OCI-LY1 (cell line): ENCODE measurements at regions not wholly inside any gene's neighbourhood (a gene's known extent, or its start where the extent isn't known, plus 50 kb on each side); places are given as distances from the start of the nearest gene placed in this dataset.

Experiments
- H2AFZ ChIP-seq: fragments of 200-600 bp; sonication (generic), shearing (Covaris generic); 2 replicates; pipeline ENCODE4 v1.6.0; 2014; ENCODE audit warnings: antibody characterized with exemption, mild to moderate bottlenecking, low read length
- H3F3A ChIP-seq: fragments of 200-600 bp; sonication (generic), shearing (Covaris generic); 2 replicates; pipeline ENCODE4 v1.6.0; 2014; ENCODE audit warnings: mild to moderate bottlenecking, antibody characterized with exemption, low read length, moderate library complexity; ENCODE audit not compliant: insufficient read depth
- H3K27ac ChIP-seq: fragments of 200-600 bp; sonication (generic); 2 replicates; pipeline ENCODE4 v1.5.1; 2014; ENCODE audit warnings: low read length, mixed run types, mild to moderate bottlenecking, low read depth; ENCODE audit not compliant: poor library complexity, severe bottlenecking
- H3K27me3 ChIP-seq: fragments of 200-600 bp; sonication (generic); 2 replicates; pipeline ENCODE4 v1.6.0; 2014; ENCODE audit warnings: antibody characterized with exemption, mild to moderate bottlenecking, low read length, moderate library complexity; ENCODE audit not compliant: insufficient read depth
- H3K36me3 ChIP-seq: fragments of 200-600 bp; sonication (generic); 2 replicates; pipeline ENCODE4 v1.6.1; 2014; ENCODE audit warnings: mild to moderate bottlenecking, antibody characterized with exemption, low read length, moderate library complexity, mixed read lengths; ENCODE audit not compliant: insufficient read depth
- H3K4me1 ChIP-seq: fragments of 200-600 bp; sonication (generic); 2 replicates; pipeline ENCODE4 v1.5.1; 2014; ENCODE audit warnings: mild to moderate bottlenecking, low read length, moderate library complexity; ENCODE audit not compliant: insufficient read depth, severe bottlenecking
- H3K4me2 ChIP-seq: fragments of 200-600 bp; sonication (generic), shearing (Covaris generic); 2 replicates; pipeline ENCODE4 v1.6.1; 2014; ENCODE audit warnings: low read length
- H3K4me3 ChIP-seq: fragments of 200-600 bp; sonication (generic); 2 replicates; pipeline ENCODE4 v1.5.1; 2014; ENCODE audit warnings: low read length, low read depth, mild to moderate bottlenecking, mixed read lengths; ENCODE audit not compliant: poor library complexity, severe bottlenecking
- H3K79me2 ChIP-seq: fragments of 200-600 bp; shearing (Covaris generic); 2 replicates; pipeline ENCODE4 v1.6.1; 2016; ENCODE audit warnings: mixed run types, low read length, mixed read lengths; ENCODE audit not compliant: insufficient read depth
- H3K9ac ChIP-seq: fragments of 200-600 bp; sonication (generic), shearing (Covaris generic); 2 replicates; pipeline ENCODE4 v1.6.1; 2014; ENCODE audit warnings: mild to moderate bottlenecking, low read length, mixed read lengths
- H3K9me2 ChIP-seq: fragments of 200-600 bp; sonication (generic), shearing (Covaris generic); 2 replicates; pipeline ENCODE4 v1.6.1; 2014; ENCODE audit warnings: low read depth, mild to moderate bottlenecking, low read length, mixed read lengths
- H3K9me3 ChIP-seq: fragments of 200-600 bp; shearing (Covaris generic); 2 replicates; pipeline ENCODE4 v1.6.1; 2014; ENCODE audit warnings: low read length, mixed read lengths
- H4K20me1 ChIP-seq: fragments of 200-600 bp; sonication (generic), shearing (Covaris generic); 2 replicates; pipeline ENCODE4 v1.6.0; 2016; ENCODE audit warnings: mild to moderate bottlenecking, low read length; ENCODE audit not compliant: insufficient read depth
- CTCF ChIP-seq: fragments of 200-600 bp; sonication (generic), shearing (Covaris generic); IDR thresholded peaks from 2 replicates; pipeline ENCODE4 v1.5.1; 2017; ENCODE audit warnings: mild to moderate bottlenecking, antibody characterized with exemption, low read length, moderate library complexity, mixed read lengths
- EZH2 ChIP-seq: fragments of 200-600 bp; sonication (generic), shearing (Covaris generic); IDR thresholded peaks from 2 replicates; pipeline ENCODE4 v1.8.0; 2017; ENCODE audit warnings: borderline replicate concordance, mixed run types, mild to moderate bottlenecking, antibody characterized with exemption, low read length, moderate library complexity, mixed read lengths

DNA sequence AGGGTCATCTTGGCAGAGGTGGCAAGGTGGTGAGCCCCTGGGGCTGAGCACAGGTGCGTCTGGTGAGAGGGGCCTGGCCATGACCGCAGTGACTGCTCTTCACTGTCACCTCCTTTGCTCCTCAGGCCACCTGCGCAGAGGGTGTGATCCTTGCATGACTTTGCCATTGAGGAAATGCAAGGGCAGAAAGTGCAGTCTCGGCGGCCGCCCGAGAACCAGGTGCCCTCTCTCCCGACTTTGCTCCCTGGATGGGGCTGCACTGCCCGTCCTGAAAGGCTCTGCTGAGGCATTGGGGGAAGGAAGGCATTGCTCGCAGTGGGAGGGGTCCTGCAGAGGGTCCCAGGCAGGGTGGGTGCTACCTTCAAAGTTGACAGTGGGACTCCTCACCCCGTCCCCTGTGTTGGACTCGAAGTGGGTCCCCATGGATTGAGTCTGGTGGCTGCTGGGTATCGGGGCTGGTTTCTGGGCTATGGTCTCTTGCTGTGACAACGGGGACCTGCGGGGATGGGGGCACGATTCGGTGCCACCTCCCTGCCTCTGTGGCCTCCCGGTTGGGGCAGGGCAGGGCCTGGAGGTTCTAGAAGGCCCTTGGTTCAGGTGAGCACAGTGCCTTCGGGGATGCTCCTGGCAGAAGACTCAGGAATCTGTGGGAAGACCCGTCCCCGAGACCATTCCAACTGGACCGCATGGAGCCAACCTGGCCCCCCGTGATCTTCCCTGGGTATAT, 1239.4 kb downstream of the BRD1 start:
- no peak overlapping the region for H3K4me2 ChIP-seq
- no peak for TF ChIP-seq CTCF
- TF ChIP-seq EZH2 = no peak
- no peaks in the 10 kb centered on the region for H3K9me3 ChIP-seq
- H3K9ac ChIP-seq = no peak overlapping the region
- no peaks in the 10 kb centered on the region for H4K20me1 ChIP-seq
- H2AFZ ChIP-seq = no peak overlapping the region
- H3K36me3 ChIP-seq = no peaks in the 10 kb centered on the region
- no peaks in the 10 kb centered on the region for H3K79me2 ChIP-seq
- no peak overlapping the region for H3K4me3 ChIP-seq
- H3K27me3 ChIP-seq = no peaks in the 10 kb centered on the region
- no peaks in the 10 kb centered on the region for H3K9me2 ChIP-seq
- H3K4me1 ChIP-seq = no peaks in the 10 kb centered on the region
- H3F3A ChIP-seq = no peaks in the 10 kb centered on the region
- H3K27ac ChIP-seq = no peak overlapping the region

GRCh38 chr22:48587236-48587865, 1240.3 kb downstream of the BRD1 start:
- no peak overlapping the region for H3K4me2 ChIP-seq
- no peak overlapping the region for H3K27ac ChIP-seq
- H3F3A ChIP-seq = no peaks in the 10 kb centered on the region
- H3K27me3 ChIP-seq = no peaks in the 10 kb centered on the region
- H3K4me3 ChIP-seq = no peak overlapping the region
- H3K79me2 ChIP-seq = no peaks in the 10 kb centered on the region
- no peaks in the 10 kb centered on the region for H3K9me3 ChIP-seq
- H3K36me3 ChIP-seq = no peaks in the 10 kb centered on the region
- no peak for TF ChIP-seq CTCF
- TF ChIP-seq EZH2 = no peak
- no peaks in the 10 kb centered on the region for H3K4me1 ChIP-seq
- H3K9me2 ChIP-seq = no peaks in the 10 kb centered on the region
- H4K20me1 ChIP-seq = no peaks in the 10 kb centered on the region
- no peak overlapping the region for H2AFZ ChIP-seq
- H3K9ac ChIP-seq = no peak overlapping the region

- H2AFZ ChIP-seq = no peak overlapping the region
- H3F3A ChIP-seq = no peaks in the 10 kb centered on the region
- TF ChIP-seq EZH2 = no peak
- TF ChIP-seq CTCF = no peak
- H3K4me3 ChIP-seq = no peak overlapping the region
- H3K4me1 ChIP-seq = no peaks in the 10 kb centered on the region
- H3K9me3 ChIP-seq = no peaks in the 10 kb centered on the region
- H3K9me2 ChIP-seq = no peaks in the 10 kb centered on the region
- no peak overlapping the region for H3K27ac ChIP-seq
- no peaks in the 10 kb centered on the region for H4K20me1 ChIP-seq
- no peak overlapping the region for H3K9ac ChIP-seq
- H3K36me3 ChIP-seq = no peaks in the 10 kb centered on the region
- H3K27me3 ChIP-seq = no peaks in the 10 kb centered on the region
- H3K79me2 ChIP-seq = no peaks in the 10 kb centered on the region
- H3K4me2 ChIP-seq = no peak overlapping the region
Measured at GRCh38 chr22:48586799-48587185, 1240.9 kb downstream of the BRD1 start.
